HG03095 (cell line): ENCODE measurements at regions not wholly inside any gene's neighbourhood (a gene's known extent, or its start where the extent isn't known, plus 50 kb on each side); places are given as distances from the start of the nearest gene placed in this dataset.
"Not testable (repeated sequence)": the region's sequence is repeated elsewhere in the genome, so short reads cannot be mapped to it uniquely, and the experiment has no call there.

Experiments
- ATAC-seq: cut with Tn5 transposase; IDR thresholded peaks from one replicate; pipeline ENCODE4 v1.9.1; 2021; ENCODE audit warnings: moderate library complexity; ENCODE audit not compliant: unreplicated experiment

GRCh38 chr3:157920822-157921700, 185.2 kb downstream of the SHOX2 start:
- ATAC-seq = no peak

GRCh38 chr3:157919319-157919887, 186.8 kb downstream of the SHOX2 start:
- ATAC-seq = no peak

DNA sequence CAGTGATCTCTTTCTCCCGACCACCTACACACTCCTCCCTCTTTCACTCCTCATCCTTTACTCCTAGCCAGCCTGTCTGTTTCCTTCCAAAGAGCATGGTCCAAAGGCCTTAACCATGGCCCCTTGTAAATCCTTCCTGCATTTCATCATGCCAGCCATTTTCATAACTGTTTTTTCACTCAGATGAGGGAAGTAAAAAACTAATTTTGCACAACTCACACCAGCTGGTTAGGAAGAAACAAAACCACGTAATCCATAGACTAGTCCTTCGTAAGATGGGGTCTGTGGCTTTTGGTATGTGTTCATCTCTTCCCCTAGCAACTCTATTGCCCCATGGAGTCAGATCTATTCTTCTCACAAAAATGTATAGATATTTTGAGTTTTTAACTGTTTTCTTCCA, 187.8 kb downstream of the SHOX2 start:
- no peak for ATAC-seq

DNA sequence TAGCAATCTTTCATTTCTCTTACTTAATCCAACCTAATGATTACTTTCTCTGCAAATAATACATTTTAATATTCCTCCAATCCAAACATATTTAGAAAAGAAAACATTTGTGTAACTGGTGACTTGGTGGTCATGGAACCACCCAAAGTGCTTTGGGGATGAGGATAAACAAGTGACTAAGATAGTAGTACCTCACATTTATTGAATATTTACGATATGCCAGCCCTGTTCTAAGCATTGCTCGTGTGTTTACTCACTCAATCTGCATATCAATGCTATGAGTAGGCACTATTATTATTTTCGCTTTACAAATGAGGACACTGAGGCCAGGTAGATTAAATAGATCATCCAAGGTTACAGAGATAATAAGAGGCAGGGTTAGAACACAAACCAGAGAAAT, 189.5 kb downstream of the SHOX2 start:
- ATAC-seq = no peak

GRCh38 chr3:157914882-157915281, 191.3 kb downstream of the SHOX2 start:
- no peak for ATAC-seq

- ATAC-seq = no peak
Observed at GRCh38 chr3:157913741-157914150, 192.5 kb downstream of the SHOX2 start.

DNA sequence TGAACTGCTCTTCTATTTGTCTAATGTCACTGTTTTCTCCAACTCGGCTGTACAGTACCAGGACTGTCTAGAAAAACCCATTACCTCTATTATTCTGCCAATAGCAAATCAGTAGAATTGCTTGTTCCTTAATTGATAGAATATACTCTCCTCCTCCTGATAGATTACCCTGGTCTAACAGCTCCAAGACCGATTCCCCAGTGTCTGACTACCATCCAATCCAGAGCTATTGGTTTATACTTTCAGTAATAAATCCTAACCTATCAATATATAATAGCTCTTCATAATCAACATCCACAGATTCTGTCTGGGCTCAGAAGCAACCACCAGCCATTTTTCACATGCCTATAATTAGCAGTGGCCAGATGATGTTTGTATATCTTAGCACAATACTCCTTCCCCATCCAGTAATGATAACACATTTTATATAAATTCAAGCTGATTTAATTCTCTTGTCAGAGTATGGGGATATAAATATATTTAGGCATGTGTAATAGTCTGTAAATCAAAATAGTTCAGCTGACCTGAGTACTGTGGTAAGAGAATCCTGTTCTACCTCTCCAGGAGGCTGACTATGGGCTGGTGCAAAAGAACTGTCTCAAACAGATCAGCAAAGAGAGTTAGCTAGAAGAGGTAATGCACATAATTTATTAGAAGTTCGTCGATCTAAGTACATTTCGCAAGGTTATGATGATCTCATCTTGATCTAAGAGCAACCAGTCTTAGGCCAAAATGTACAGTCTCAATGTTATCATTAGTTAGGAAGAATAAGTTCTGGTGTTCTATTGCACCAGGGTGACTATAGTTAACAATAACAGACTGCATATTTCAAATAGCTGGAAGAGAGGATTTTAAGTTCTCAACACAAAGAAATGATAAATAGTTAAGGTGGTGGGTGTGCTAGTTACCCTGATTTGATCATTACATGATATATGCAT, 193.4 kb downstream of the SHOX2 start:
- ATAC-seq = no peak

DNA sequence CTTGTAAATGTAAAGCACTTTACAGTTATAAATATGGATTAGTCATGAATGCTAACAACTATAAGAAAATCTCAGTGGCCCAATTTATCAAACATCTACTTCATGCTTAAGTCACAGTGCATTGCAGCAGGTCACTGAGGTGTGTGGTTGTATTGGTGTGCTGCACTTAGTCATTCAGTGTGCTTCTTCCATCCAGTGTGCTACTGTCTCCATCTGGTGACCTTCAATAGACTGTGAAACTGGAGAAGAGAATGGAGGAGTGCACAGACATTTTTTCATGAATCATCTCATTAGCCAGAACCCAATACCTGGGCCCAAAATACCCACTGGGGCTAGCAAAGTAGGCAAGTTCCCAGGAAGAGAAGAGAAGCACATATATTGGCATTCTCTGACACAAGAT, 199.6 kb downstream of the SHOX2 start:
- ATAC-seq = no peak

DNA sequence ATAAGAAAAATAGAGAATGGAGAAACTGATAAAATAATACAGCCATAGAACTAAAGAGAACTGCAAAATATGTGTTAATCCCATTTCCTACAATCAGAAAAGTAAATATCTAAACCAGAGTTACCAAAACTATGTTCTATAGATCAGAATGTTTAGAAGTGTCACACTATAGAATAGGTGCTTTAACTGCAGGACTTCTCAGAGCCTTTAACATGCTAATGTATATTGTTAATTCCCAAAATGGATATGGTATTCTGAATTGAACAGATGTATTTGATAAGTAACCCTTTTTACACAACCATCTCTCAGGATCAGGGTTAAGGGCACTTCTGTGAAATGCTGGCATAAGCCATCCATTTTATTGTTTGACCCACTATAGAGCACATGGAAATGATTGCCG, 200.3 kb downstream of the SHOX2 start:
- no peak for ATAC-seq

DNA sequence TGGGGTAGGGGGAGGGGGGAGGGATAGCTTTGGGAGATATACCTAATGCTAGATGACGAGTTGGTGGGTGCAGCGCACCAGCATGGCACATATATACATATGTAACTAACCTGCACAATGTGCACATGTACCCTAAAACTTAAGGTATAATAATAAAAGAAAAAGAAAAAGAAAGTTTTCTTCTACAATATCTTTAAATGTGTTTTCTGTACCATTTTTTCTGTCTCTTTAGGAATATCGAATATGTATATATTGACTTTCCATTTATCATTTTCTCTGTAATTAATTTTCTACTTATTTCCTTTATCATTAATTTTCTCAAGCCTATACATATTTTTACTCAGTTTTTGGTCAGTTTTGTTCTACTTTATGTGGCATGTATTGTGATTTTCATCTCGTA, 203.5 kb downstream of the SHOX2 start:
- not testable (repeated sequence) for ATAC-seq

GRCh38 chr3:157888040-157888439, 218.2 kb downstream of the SHOX2 start:
- ATAC-seq = no peak

DNA sequence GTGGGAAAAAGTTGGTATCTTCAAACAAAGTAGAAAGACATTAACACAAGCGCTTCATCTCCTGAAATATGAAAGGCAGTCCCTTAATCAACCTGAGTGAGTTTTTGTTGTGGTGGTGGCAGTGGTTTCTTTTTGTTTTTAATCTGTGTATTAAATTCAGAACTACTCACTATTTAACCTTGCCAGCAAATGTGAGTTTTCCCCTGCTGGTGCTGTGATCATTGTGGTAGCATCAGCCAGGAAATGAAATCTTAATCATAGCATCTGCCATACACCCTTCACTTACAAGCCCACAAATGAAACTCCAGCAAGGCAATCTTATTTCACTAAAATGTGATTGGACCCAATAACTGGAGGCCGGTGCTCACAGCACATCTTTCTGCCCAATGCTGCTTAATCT, 229.7 kb downstream of the SHOX2 start:
- no peak for ATAC-seq

GRCh38 chr3:157872902-157873301, 233.3 kb downstream of the SHOX2 start:
- ATAC-seq = no peak

- ATAC-seq = no peak
Observed at GRCh38 chr3:157871838-157872460, 234.3 kb downstream of the SHOX2 start.

GRCh38 chr3:157871248-157871647, 235.0 kb downstream of the SHOX2 start:
- ATAC-seq = no peak

GRCh38 chr3:157868946-157869345, 237.3 kb downstream of the SHOX2 start:
- no peak for ATAC-seq

- ATAC-seq = no peak
Observed at GRCh38 chr3:157868196-157868595, 238.0 kb downstream of the SHOX2 start.

- peak; percentile 84 for ATAC-seq
Observed at GRCh38 chr3:157865352-157866000, 240.7 kb downstream of the SHOX2 start.

GRCh38 chr3:157861076-157861765, 245.0 kb downstream of the SHOX2 start:
- ATAC-seq = no peak

- no peak for ATAC-seq
Observed at GRCh38 chr3:157859541-157859940, 246.7 kb downstream of the SHOX2 start.
